ENCODE measurements at regions not wholly inside any gene's neighbourhood (a gene's known extent, or its start where the extent isn't known, plus 50 kb on each side); places are given as distances from the start of the nearest gene placed in this dataset.

GRCh38 chr15:62218841-62219240 lies 53.8 kb upstream of the C2CD4B start:
- no peak for TF ChIP-seq CTCF (conservative IDR thresholded peaks at IDR 0.05; ENCODE audit: low read length)

GRCh38 chr15:62219799-62220198 lies 54.7 kb upstream of the C2CD4B start:
- no peak overlapping the region for H3K4me3 ChIP-seq (ENCODE audit: low read length)
- DNase-seq (ENCODE audit: low read depth), result no peak
- no peak for TF ChIP-seq CTCF (conservative IDR thresholded peaks at IDR 0.05; ENCODE audit: low read length)

More at GRCh38 chr15:62218841-62219240, 53.8 kb upstream of the C2CD4B start:
- no peak for DNase-seq (ENCODE audit: low read depth)
- H3K4me3 ChIP-seq (ENCODE audit: low read length), result no peak overlapping the region

- TF ChIP-seq CTCF (conservative IDR thresholded peaks at IDR 0.05; ENCODE audit: low read length), result no peak
- no peak for DNase-seq (ENCODE audit: low read depth)
- H3K4me3 ChIP-seq (ENCODE audit: low read length), result no peak overlapping the region
Observed at GRCh38 chr15:62223020-62223419, 57.9 kb upstream of the C2CD4B start.

GRCh38 chr15:62228604-62229003 lies 63.5 kb upstream of the C2CD4B start:
- no peak for TF ChIP-seq CTCF (conservative IDR thresholded peaks at IDR 0.05; ENCODE audit: low read length)
- H3K4me3 ChIP-seq (ENCODE audit: low read length), result no peak overlapping the region
- no peak for DNase-seq (ENCODE audit: low read depth)

- DNase-seq (ENCODE audit: low read depth), result no peak
- no peak for TF ChIP-seq CTCF (conservative IDR thresholded peaks at IDR 0.05; ENCODE audit: low read length)
- H3K4me3 ChIP-seq (ENCODE audit: low read length), result no peak overlapping the region
Observed at GRCh38 chr15:62231856-62232255, 66.8 kb upstream of the C2CD4B start.

- DNase-seq (ENCODE audit: low read depth), result no peak
- H3K4me3 ChIP-seq (ENCODE audit: low read length), result no peak overlapping the region
- TF ChIP-seq CTCF (conservative IDR thresholded peaks at IDR 0.05; ENCODE audit: low read length), result no peak
Observed at GRCh38 chr15:62240121-62241096, 75.3 kb upstream of the C2CD4B start.
